Stimulated activated naive CD8-positive, alpha-beta T cell treated with anti-CD3 and anti-CD28 coated beads, Interleukin-15, Interleukin-2, amounts not matched to agents 100 ng/mL and 50 ng/mL, for 24 hours (primary cell): ENCODE measurements at regions not wholly inside any gene's neighbourhood (a gene's known extent, or its start where the extent isn't known, plus 50 kb on each side); places are given as distances from the start of the nearest gene placed in this dataset.

ENCODE experiments used
- H3K27ac Mint-ChIP-seq: one replicate; pipeline ENCODE4 v1.8.0; 2021; ENCODE audit warnings: mild to moderate bottlenecking, mixed read lengths
- H3K27me3 Mint-ChIP-seq: one replicate; pipeline ENCODE4 v1.8.0; 2021; ENCODE audit warnings: mixed read lengths
- H3K36me3 Mint-ChIP-seq: one replicate; pipeline ENCODE4 v1.8.0; 2021; ENCODE audit warnings: low read depth, mixed read lengths
- H3K4me1 Mint-ChIP-seq: one replicate; pipeline ENCODE4 v1.8.0; 2021; ENCODE audit warnings: low read depth, mixed read lengths
- H3K4me3 Mint-ChIP-seq: one replicate; pipeline ENCODE4 v1.8.0; 2021; ENCODE audit warnings: mild to moderate bottlenecking, mixed read lengths
- H3K9me3 Mint-ChIP-seq: one replicate; pipeline ENCODE4 v1.8.0; 2021; ENCODE audit warnings: mixed read lengths

DNA sequence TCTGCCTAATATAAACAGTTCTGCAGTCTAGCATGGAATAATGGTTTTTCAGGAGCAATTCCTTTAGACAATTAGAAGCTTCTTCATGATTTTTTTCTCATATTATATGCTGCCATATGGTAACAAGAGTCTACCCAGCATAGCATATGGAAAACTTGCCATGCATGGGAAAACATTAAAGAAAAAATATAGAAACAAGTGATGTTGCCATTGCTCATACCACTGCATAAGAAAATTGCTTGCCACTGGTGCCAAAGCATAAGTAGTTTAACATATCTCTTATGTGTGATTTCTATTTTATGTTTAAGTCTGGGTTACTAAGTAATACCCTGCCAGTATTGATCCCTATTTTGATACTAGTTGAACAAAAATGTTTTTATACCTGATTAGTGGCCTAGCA, 171.2 kb downstream of the CCDC59 start:
- no peaks in the 10 kb centered on the region for H3K36me3 Mint-ChIP-seq
- no peaks in the 10 kb centered on the region for H3K4me1 Mint-ChIP-seq
- no peak overlapping the region for H3K27ac Mint-ChIP-seq
- no peaks in the 10 kb centered on the region for H3K27me3 Mint-ChIP-seq
- no peak overlapping the region for H3K4me3 Mint-ChIP-seq
- H3K9me3 Mint-ChIP-seq = peaks cover 5% of the 10 kb centered on the region

- H3K4me3 Mint-ChIP-seq = no peak overlapping the region
- H3K4me1 Mint-ChIP-seq = no peaks in the 10 kb centered on the region
- H3K9me3 Mint-ChIP-seq = peaks cover 5% of the 10 kb centered on the region
- H3K36me3 Mint-ChIP-seq = no peaks in the 10 kb centered on the region
- no peaks in the 10 kb centered on the region for H3K27me3 Mint-ChIP-seq
- H3K27ac Mint-ChIP-seq = no peak overlapping the region
Observed at GRCh38 chr12:82186282-82186681, 171.9 kb downstream of the CCDC59 start.

DNA sequence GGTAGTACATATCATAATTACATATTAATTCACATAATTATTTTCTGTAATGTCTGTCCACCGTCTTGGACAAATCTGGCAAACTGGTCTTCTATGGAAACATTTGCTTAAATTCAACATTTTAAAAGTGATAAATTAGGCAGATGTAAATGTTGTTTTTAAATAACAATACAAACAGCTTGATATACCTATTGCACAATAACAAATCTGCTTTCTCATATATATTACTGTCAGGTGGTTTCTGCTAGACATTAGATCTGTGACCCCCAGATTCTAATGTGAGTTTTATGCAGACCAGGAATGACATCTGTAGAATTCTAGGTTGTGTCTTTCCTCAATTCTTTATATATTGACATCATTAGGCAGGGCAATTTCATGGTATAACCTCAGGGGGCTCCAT, 173.3 kb downstream of the CCDC59 start:
- H3K27ac Mint-ChIP-seq = no peak overlapping the region
- H3K4me3 Mint-ChIP-seq = no peak overlapping the region
- H3K9me3 Mint-ChIP-seq = peaks cover 5% of the 10 kb centered on the region
- H3K27me3 Mint-ChIP-seq = no peaks in the 10 kb centered on the region
- no peaks in the 10 kb centered on the region for H3K36me3 Mint-ChIP-seq
- no peaks in the 10 kb centered on the region for H3K4me1 Mint-ChIP-seq

DNA sequence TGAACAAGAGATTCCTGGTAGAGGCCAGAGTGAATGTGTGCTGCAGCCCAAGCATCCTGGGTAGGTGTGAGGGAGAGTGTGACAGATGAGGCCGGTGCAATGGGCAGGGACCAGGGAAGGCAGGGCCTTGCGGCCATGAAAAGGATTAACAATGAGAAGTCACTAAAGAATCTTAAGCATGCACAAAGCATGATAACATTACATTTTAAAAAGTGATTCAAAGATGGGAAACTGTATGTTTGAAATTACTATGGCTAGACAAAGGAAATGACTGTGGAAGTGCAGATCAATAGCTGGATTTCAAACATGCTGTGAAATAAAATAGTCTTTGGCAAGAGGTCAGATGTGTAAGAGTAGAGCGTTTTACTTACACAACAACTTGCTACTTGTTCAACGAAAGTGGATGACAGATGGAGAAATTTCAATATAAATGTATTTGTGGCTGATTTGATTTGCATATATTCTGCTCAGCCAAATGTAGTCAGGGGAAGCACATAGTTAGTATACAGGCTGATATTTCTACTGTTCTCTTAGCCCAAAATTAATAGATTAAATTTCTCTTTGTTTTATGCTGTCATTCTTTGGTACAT, 175.5 kb downstream of the CCDC59 start:
- H3K4me3 Mint-ChIP-seq = no peak overlapping the region
- no peaks in the 10 kb centered on the region for H3K27me3 Mint-ChIP-seq
- H3K36me3 Mint-ChIP-seq = no peaks in the 10 kb centered on the region
- no peaks in the 10 kb centered on the region for H3K4me1 Mint-ChIP-seq
- no peak overlapping the region for H3K27ac Mint-ChIP-seq
- peaks cover 5% of the 10 kb centered on the region for H3K9me3 Mint-ChIP-seq

DNA sequence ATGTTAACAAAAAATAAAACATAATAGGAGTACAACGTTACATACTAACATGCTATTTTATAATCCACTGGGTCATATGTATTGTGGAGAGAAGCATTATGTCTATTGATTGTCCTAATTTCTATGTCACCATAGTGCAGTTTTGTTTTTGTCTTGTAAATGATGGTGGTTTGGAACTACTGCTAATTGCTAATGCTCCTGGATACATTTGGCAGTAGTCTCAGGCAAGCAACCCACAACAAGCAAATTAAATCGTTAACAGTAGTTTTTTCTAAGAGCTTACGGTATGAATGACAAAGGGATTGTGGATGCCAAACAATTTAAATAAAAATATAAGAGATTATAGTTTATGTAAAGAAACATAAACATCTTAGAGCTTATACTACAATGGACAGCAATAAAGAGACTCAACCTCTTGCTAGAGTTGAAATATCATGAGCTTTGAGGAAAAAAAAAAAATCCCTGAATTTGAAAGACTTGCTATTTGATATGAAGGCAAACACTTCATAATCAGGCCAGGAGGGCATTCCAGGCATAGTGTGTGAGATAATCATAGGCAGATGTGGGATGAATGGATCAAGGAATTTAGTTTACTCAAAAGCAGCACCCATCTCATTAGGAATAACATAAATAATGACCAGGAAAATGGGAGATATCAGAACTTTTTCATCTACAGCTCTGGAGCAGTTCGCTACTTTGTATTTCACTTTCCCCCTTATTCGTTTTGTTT, 181.3 kb downstream of the CCDC59 start:
- Mint-ChIP-seq H3K9me3 (no peaks in the 10 kb centered on the region), H3K27me3 (no peaks in the 10 kb centered on the region), H3K36me3 (no peaks in the 10 kb centered on the region), H3K27ac (no peak overlapping the region), H3K4me1 (no peaks in the 10 kb centered on the region), H3K4me3 (no peak overlapping the region)

DNA sequence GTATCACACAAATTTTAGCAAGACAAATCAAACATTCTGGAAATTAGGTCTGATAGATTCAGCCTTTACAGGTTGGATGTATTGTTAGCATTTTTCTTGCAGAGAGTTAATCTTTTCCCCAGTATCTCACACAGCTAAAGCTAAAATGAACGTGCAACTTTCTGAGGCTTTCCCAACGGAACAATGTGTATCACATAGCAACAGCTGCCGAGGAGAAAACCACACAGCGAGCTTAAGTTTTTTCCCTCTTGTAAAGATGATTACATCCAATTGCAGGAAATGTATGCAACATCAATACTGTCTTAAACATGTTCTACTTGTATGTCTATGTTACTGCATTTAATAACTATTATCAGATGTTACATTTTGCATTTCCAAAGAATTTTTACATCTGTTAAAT, 182.2 kb downstream of the CCDC59 start:
- Mint-ChIP-seq H3K4me3 (no peak overlapping the region), H3K27ac (no peak overlapping the region), H3K36me3 (no peaks in the 10 kb centered on the region), H3K9me3 (no peaks in the 10 kb centered on the region), H3K4me1 (no peaks in the 10 kb centered on the region), H3K27me3 (no peaks in the 10 kb centered on the region)

DNA sequence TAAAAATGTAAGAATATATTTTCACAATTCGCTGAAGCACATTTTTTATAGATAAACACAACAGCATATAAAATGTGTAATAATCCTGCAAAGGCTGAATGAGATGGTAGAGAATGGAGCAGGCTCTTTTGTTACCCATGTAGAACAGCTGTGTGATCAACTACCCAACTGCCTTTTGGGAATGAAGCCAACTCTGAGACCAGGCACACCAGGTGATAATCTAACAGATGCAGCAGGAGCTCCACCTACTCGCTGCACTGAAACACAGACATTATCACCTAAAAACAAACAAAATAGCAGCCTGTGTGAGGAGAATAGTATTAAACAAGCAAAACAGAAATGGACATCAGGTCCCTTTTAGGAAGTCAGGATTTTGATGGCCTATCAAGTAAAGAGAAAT, 183.3 kb downstream of the CCDC59 start:
- Mint-ChIP-seq H3K36me3 (no peaks in the 10 kb centered on the region), H3K27ac (no peak overlapping the region), H3K4me1 (no peaks in the 10 kb centered on the region), H3K4me3 (no peak overlapping the region), H3K9me3 (peaks cover 2% of the 10 kb centered on the region), H3K27me3 (peaks cover 4% of the 10 kb centered on the region)

DNA sequence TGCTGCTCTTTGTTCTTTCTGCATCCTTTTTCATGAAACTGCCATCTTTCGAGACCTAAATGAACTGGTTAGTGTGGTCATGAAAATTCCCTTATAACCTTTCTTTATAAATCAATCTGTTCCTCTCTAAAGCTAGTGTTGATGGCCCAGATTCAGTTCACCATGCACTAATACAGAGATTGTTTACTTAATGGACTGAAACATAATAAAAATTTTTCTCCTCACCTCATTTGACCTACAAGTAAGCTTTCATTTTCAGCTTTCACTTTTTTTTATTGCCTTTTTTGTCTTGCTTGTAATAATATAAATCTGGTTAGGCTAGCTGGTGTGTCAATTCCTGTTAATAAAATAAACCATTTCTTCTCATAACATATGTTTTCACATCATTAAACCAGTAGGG, 183.8 kb downstream of the CCDC59 start:
- Mint-ChIP-seq H3K27ac (no peak overlapping the region), H3K27me3 (peaks cover 4% of the 10 kb centered on the region), H3K9me3 (peaks cover 6% of the 10 kb centered on the region), H3K4me1 (no peaks in the 10 kb centered on the region), H3K4me3 (no peak overlapping the region), H3K36me3 (no peaks in the 10 kb centered on the region)

DNA sequence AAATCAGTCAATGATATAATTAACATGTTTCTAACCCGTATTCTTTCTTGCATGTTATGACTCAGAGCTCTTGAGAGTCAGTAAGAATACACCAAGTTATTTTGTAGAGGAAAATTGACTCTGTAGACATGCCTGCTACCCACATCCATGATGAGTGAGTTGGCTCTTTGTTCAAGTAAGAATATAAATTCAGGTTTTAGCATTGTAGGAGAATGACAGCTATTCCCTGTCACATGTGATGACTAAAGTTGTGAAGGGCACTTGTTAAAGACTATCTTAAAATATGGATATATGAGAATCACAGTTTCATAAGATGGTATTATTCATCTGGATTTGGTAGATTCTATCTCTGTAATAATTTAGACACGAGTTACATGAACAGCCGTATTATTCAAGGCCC, 209.1 kb downstream of the CCDC59 start:
- no peaks in the 10 kb centered on the region for H3K9me3 Mint-ChIP-seq

GRCh38 chr12:82146740-82147139, 211.4 kb downstream of the CCDC59 start:
- Mint-ChIP-seq H3K27ac (no peak overlapping the region), H3K27me3 (no peaks in the 10 kb centered on the region), H3K36me3 (no peaks in the 10 kb centered on the region), H3K4me1 (no peaks in the 10 kb centered on the region), H3K9me3 (no peaks in the 10 kb centered on the region), H3K4me3 (no peak overlapping the region)

More for the DNA sequence above, 209.1 kb downstream of the CCDC59 start:
- Mint-ChIP-seq H3K36me3 (no peaks in the 10 kb centered on the region), H3K27me3 (no peaks in the 10 kb centered on the region), H3K27ac (no peak overlapping the region), H3K4me1 (no peaks in the 10 kb centered on the region), H3K4me3 (no peak overlapping the region)

DNA sequence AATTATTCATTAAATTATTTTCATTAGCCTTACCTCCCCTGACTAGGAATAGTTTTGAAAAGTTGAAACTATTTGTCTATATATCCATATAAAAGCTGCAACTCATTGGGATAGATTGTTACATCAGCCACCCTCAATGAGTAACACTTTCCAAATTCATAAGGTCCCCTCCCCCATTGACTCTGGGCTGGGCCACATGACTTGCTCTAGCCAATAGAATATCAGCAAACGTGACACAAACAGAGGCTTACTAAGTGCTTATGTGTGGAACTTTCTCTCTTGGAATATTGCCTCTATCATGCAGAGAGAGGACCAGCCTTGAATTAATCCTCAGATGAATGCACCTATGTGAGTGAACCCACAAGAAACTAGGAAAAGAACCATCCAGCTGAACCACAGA, 213.7 kb downstream of the CCDC59 start:
- no peaks in the 10 kb centered on the region for H3K36me3 Mint-ChIP-seq
- no peak overlapping the region for H3K4me3 Mint-ChIP-seq
- no peak overlapping the region for H3K27ac Mint-ChIP-seq
- H3K9me3 Mint-ChIP-seq = no peaks in the 10 kb centered on the region
- H3K27me3 Mint-ChIP-seq = no peaks in the 10 kb centered on the region
- no peaks in the 10 kb centered on the region for H3K4me1 Mint-ChIP-seq

- Mint-ChIP-seq H3K4me3 (no peak overlapping the region), H3K36me3 (no peaks in the 10 kb centered on the region), H3K27me3 (no peaks in the 10 kb centered on the region), H3K9me3 (peaks cover 9% of the 10 kb centered on the region), H3K27ac (no peak overlapping the region), H3K4me1 (no peaks in the 10 kb centered on the region)
Observed at GRCh38 chr12:82132390-82132789, 225.8 kb downstream of the CCDC59 start.

GRCh38 chr12:82130762-82131161, 227.4 kb downstream of the CCDC59 start:
- H3K36me3 Mint-ChIP-seq = no peaks in the 10 kb centered on the region
- H3K9me3 Mint-ChIP-seq = peaks cover 1% of the 10 kb centered on the region
- no peak overlapping the region for H3K4me3 Mint-ChIP-seq
- H3K27me3 Mint-ChIP-seq = no peaks in the 10 kb centered on the region
- H3K27ac Mint-ChIP-seq = no peak overlapping the region
- H3K4me1 Mint-ChIP-seq = no peaks in the 10 kb centered on the region

GRCh38 chr12:82124711-82125380, 233.3 kb downstream of the CCDC59 start:
- Mint-ChIP-seq H3K36me3 (no peaks in the 10 kb centered on the region), H3K4me1 (no peaks in the 10 kb centered on the region), H3K27ac (no peak overlapping the region), H3K27me3 (no peaks in the 10 kb centered on the region), H3K4me3 (no peak overlapping the region), H3K9me3 (peaks cover 8% of the 10 kb centered on the region)

DNA sequence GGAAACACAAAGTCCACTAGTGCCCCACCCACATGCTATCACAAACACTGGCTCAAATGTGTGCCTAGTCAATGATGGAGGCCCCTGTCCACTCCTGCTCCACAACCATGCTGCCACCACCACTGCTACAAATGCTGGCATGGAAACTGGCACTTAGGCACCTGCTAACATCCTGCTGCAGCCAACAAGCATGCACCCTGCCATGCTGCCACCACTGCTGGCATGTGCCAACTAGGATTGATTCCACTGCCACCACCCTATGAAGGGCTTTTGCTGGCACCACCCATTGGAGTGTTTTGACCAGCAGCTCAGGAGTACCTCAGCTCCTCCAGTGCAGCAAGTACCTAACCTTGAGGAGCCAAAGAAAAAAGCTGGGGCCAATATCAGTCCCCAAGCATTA, 236.6 kb downstream of the CCDC59 start:
- no peaks in the 10 kb centered on the region for H3K36me3 Mint-ChIP-seq
- H3K4me1 Mint-ChIP-seq = no peaks in the 10 kb centered on the region
- H3K4me3 Mint-ChIP-seq = no peak overlapping the region
- H3K9me3 Mint-ChIP-seq = peaks cover 8% of the 10 kb centered on the region
- no peaks in the 10 kb centered on the region for H3K27me3 Mint-ChIP-seq
- no peak overlapping the region for H3K27ac Mint-ChIP-seq
